HepG2 (cell line): ENCODE measurements at regions not wholly inside any gene's neighbourhood (a gene's known extent, or its start where the extent isn't known, plus 50 kb on each side); places are given as distances from the start of the nearest gene placed in this dataset.

Experiments
- ATAC-seq: fragments of 200-7000 bp; cut with Tn5 transposase; 3 replicates; pipeline ENCODE4 v1.9.1; 2020; ENCODE audit warnings: mild to moderate bottlenecking, moderate library complexity
- BruUV-seq: library from RNA; stranded (reverse); fragments of 400-500 nt; replicated peaks from 2 replicates; lab custom pipeline; 2021; lab: Mats Ljungman, UMichigan
- CTCF ChIA-PET: fragments of 300-600 bp; formaldehyde crosslinking; extraction: SDS; loops from one replicate; lab custom pipeline; 2021; ENCODE audit warnings: low total read pairs, inconsistent platforms, low intra/inter-chr PET ratio; lab: Yijun Ruan, JAX
- POLR2A ChIA-PET: fragments of 350-600 bp; sonication (Branson Sonifier 250); formaldehyde crosslinking; loops from one replicate; lab custom pipeline; 2020; ENCODE audit warnings: antibody characterized with exemption, inconsistent platforms; lab: Yijun Ruan, JAX
- DNase-seq: peaks from one replicate; pipeline ENCODE4 v3.0.0-alpha.2; 2015; ENCODE audit warnings: low spot score
- FAIRE-seq: peaks from 3 replicates; lab custom pipeline; 2011; peaks lifted over from hg19 to GRCh38; lab: Jason Lieb, UNC
- H2AFZ ChIP-seq: one replicate; pipeline ENCODE4 v1.6.1; 2011; ENCODE audit warnings: low read length, inconsistent platforms
- H3K27ac ChIP-seq: fragments of 300-600 bp; 3 replicates; pipeline ENCODE4 v1.8.0; 2011; ENCODE audit warnings: mixed run types, mild to moderate bottlenecking, mixed read lengths, low read length, inconsistent platforms; ENCODE audit not compliant: insufficient read depth; ENCODE audit errors: extremely low read length
- H3K27me3 ChIP-seq, 2 experiments: fragments of 200-600 bp in 1 of 2; 2 replicates in 1 of 2; 3 replicates in 1 of 2; pipeline versions ENCODE4 v1.6.0 to v1.8.0; 2011; ENCODE audit warnings: low read length in 2 of 2, mild to moderate bottlenecking in 2 of 2, moderate library complexity in 2 of 2, inconsistent platforms in 1 of 2; ENCODE audit not compliant: insufficient read depth in 2 of 2, control insufficient read depth in 1 of 2
- H3K36me3 ChIP-seq, 2 experiments: fragments of 200-600 bp in 1 of 2; replicated peaks in 1 of 2; 2 replicates in 1 of 2; 3 replicates in 1 of 2; pipeline versions ENCODE4 v1.5.1 to v1.8.0; 2011; ENCODE audit warnings: low read length in 2 of 2, inconsistent platforms in 1 of 2; ENCODE audit not compliant: insufficient read depth in 2 of 2, control insufficient read depth in 1 of 2
- H3K4me1 ChIP-seq: 2 replicates; pipeline ENCODE4 v1.5.1; 2012; ENCODE audit warnings: low read length, inconsistent platforms; ENCODE audit not compliant: insufficient read depth
- H3K4me2 ChIP-seq: 2 replicates; pipeline ENCODE4 v1.6.0; 2011; ENCODE audit warnings: low read depth, low read length, inconsistent platforms
- H3K4me3 ChIP-seq, 3 experiments: fragments of 200-600 bp in 1 of 3; sonication (generic), shearing (Covaris generic) in 1 of 3; replicated peaks in 1 of 3; 2 replicates each; pipeline ENCODE4 v1.5.1; 2011 to 2016; ENCODE audit warnings: low read length in 3 of 3, inconsistent platforms in 2 of 3, low read depth in 2 of 3, mild to moderate bottlenecking in 2 of 3, control low read depth in 1 of 3, mixed read lengths in 1 of 3; ENCODE audit not compliant: insufficient read depth in 1 of 3
- H3K79me2 ChIP-seq: one replicate; pipeline ENCODE4 v1.6.1; 2011; ENCODE audit warnings: low read length, inconsistent platforms; ENCODE audit not compliant: insufficient read depth
- H3K9ac ChIP-seq: 2 replicates; pipeline ENCODE4 v1.6.0; 2011; ENCODE audit warnings: mild to moderate bottlenecking, low read depth, low read length, inconsistent platforms; ENCODE audit not compliant: insufficient read depth
- H3K9me3 ChIP-seq: 2 replicates; pipeline ENCODE4 v1.5.1; 2012; ENCODE audit warnings: mild to moderate bottlenecking, low read length
- H4K20me1 ChIP-seq: 2 replicates; pipeline ENCODE4 v1.6.0; 2011; ENCODE audit warnings: inconsistent platforms, mild to moderate bottlenecking, low read length, moderate library complexity; ENCODE audit not compliant: insufficient read depth
- GATA4 ChIP-seq: sonication (generic); IDR thresholded peaks from 2 replicates; pipeline ENCODE4 v1.6.1; 2016; ENCODE audit warnings: antibody characterized with exemption, low read depth, borderline replicate concordance
- HIC2 ChIP-seq: sonication (generic); formaldehyde crosslinking; IDR thresholded peaks from 2 replicates; pipeline ENCODE4 v1.9.0; 2022; ENCODE audit warnings: low read depth, missing genetic modification reagents
- LRRFIP1 ChIP-seq: sonication (generic); formaldehyde crosslinking; conservative IDR thresholded peaks from 2 replicates; pipeline ENCODE4 v1.4.0; 2020; ENCODE audit warnings: missing genetic modification reagents
- MAFF ChIP-seq: IDR thresholded peaks from 2 replicates; pipeline ENCODE4 v1.6.1; 2011; ENCODE audit warnings: low read depth, low read length, improper control_type of control experiment
- MAFK ChIP-seq, 2 experiments: IDR thresholded peaks in 1 of 2; conservative IDR thresholded peaks in 1 of 2; 2 replicates each; pipeline ENCODE4 v1.6.1; 2011; ENCODE audit warnings: improper control_type of control experiment in 2 of 2, low read length in 2 of 2
- MNT ChIP-seq: fragments of 450-650 bp; IDR thresholded peaks from 2 replicates; pipeline ENCODE4 v1.6.1; 2016
- PHF8 ChIP-seq: sonication (generic); formaldehyde crosslinking; IDR thresholded peaks from 2 replicates; pipeline ENCODE4 v1.5.0; 2020; ENCODE audit warnings: missing genetic modification reagents
- TSC22D2 ChIP-seq: sonication (generic); formaldehyde crosslinking; IDR thresholded peaks from 2 replicates; pipeline ENCODE4 v1.5.1; 2020; ENCODE audit warnings: missing genetic modification reagents, mild to moderate bottlenecking, borderline replicate concordance
- ZNF232 ChIP-seq: sonication (generic); formaldehyde crosslinking; IDR thresholded peaks from 2 replicates; pipeline ENCODE4 v1.4.0; 2020; ENCODE audit warnings: missing genetic modification reagents, borderline replicate concordance
- ZNF777 ChIP-seq: sonication (generic); formaldehyde crosslinking; IDR thresholded peaks from 2 replicates; pipeline ENCODE4 v1.4.0; 2020; ENCODE audit warnings: missing genetic modification reagents
- ZNF784 ChIP-seq: sonication (generic); formaldehyde crosslinking; IDR thresholded peaks from 2 replicates; pipeline ENCODE4 v1.5.1; 2020; ENCODE audit warnings: missing genetic modification reagents, mild to moderate bottlenecking, borderline replicate concordance
- WGBS: methylation state at CpG from one replicate; pipeline ENCODE4 v1.1.6; 2017; ENCODE audit warnings: low lambda C conversion rate; 5-methylcytosine and 5-hydroxymethylcytosine counted together
- in situ Hi-C: cut with HindIII; loops from 2 replicates; pipeline ENCODE4 v1.10.0; 2017; ENCODE audit warnings: low pct_unique_long_range_greater_than_20kb; ENCODE audit not compliant: extremely low pct_ligation_motif_present
- intact Hi-C: fragments of 100-400 bp; cut with micrococcal nuclease; formaldehyde crosslinking; loops from one replicate; pipeline ENCODE4 v1.10.0; 2022; ENCODE audit not compliant: unreplicated experiment

GRCh38 chr2:180446492-180446891 lies 439.4 kb upstream of the CWC22 start:
- no peaks in the 10 kb centered on the region for H3K36me3 ChIP-seq
- BruUV-seq, result no TSS peak
- no peaks in the 10 kb centered on the region for H3K27me3 ChIP-seq
- no peak overlapping the region for H3K9ac ChIP-seq
- ChIA-PET POLR2A (no interaction called here), CTCF (no interaction called here)
- no peaks in the 10 kb centered on the region for H3K4me1 ChIP-seq
- H3K9me3 ChIP-seq, result peaks cover 42% of the 10 kb centered on the region
- TF ChIP-seq ZNF777 (no peak), MNT (peak; percentile 59)
- ATAC-seq, result no peak
- intact Hi-C loops (no loop called here), in situ Hi-C loops (no loop called here)
- H3K4me2 ChIP-seq, result no peak overlapping the region
- DNase-seq, result no peak
- no peak overlapping the region for H2AFZ ChIP-seq
- H4K20me1 ChIP-seq, result no peaks in the 10 kb centered on the region
- no peak for FAIRE-seq
- H3K4me3 ChIP-seq, result no peak overlapping the region
- no peak overlapping the region for H3K27ac ChIP-seq
- WGBS, result 10% methylated on average over 6 of the region's 6 CpGs
- no peaks in the 10 kb centered on the region for H3K79me2 ChIP-seq

GRCh38 chr2:180443888-180444287 lies 436.8 kb upstream of the CWC22 start:
- CTCF ChIA-PET, result no interaction called here
- ATAC-seq, result no peak
- Histone ChIP-seq H3K4me3 (no peak overlapping the region), H4K20me1 (no peaks in the 10 kb centered on the region), H3K79me2 (no peaks in the 10 kb centered on the region), H3K9me3 (peaks cover 42% of the 10 kb centered on the region), H3K27ac (no peak overlapping the region), H3K27me3 (no peaks in the 10 kb centered on the region), H3K4me2 (no peak overlapping the region), H2AFZ (no peak overlapping the region), H3K4me1 (no peaks in the 10 kb centered on the region), H3K36me3 (no peaks in the 10 kb centered on the region), H3K9ac (no peak overlapping the region)
- 0% methylated on average over 1 of the region's 1 CpG for WGBS
- POLR2A ChIA-PET, result no interaction called here
- intact Hi-C loops, result no loop called here
- DNase-seq, result no peak
- BruUV-seq, result no TSS peak
- in situ Hi-C loops, result no loop called here
- no peak for FAIRE-seq
- TF ChIP-seq MAFK (conservative IDR thresholded peaks at IDR 0.05 in 1 of 2, IDR thresholded peaks at IDR 0.05 in 1 of 2; ENCODE audit: low read length in 2 of 2) (peak; percentile 48 to 64; a peak in 3 of 4 replicates), ZNF784 (CRISPR knock-in tag) (no peak), PHF8 (CRISPR knock-in tag) (no peak), MAFF (0 out of 2 replicates have a peak, but pooled peaks have one; percentile 13), ZNF232 (CRISPR knock-in tag) (no peak), GATA4 (no peak), LRRFIP1 (CRISPR knock-in tag) (no peak), HIC2 (CRISPR knock-in tag) (no peak), TSC22D2 (CRISPR knock-in tag) (no peak)
